Parathyroid adenoma (tissue), 2 donors: ENCODE measurements at regions not wholly inside any gene's neighbourhood (a gene's known extent, or its start where the extent isn't known, plus 50 kb on each side); places are given as distances from the start of the nearest gene placed in this dataset.

Experiments
- H2AFZ ChIP-seq: fragments of 300-600 bp; sonication (generic); one replicate; pipeline ENCODE4 v1.7.0; 2017; ENCODE audit warnings: antibody characterized with exemption, mild to moderate bottlenecking
- H3K27ac ChIP-seq: fragments of 300-600 bp; sonication (generic); one replicate; pipeline ENCODE4 v1.7.0; 2017
- H3K27me3 ChIP-seq: fragments of 300-600 bp; sonication (generic); one replicate; pipeline ENCODE4 v1.7.0; 2017; ENCODE audit warnings: low read length; ENCODE audit not compliant: control insufficient read depth, insufficient read depth
- H3K36me3 ChIP-seq: fragments of 300-600 bp; sonication (generic); one replicate; pipeline ENCODE4 v1.7.0; 2017; ENCODE audit warnings: low read length; ENCODE audit not compliant: control insufficient read depth, insufficient read depth
- H3K4me1 ChIP-seq: fragments of 300-600 bp; sonication (generic); one replicate; pipeline ENCODE4 v1.7.0; 2017; ENCODE audit warnings: control low read depth
- H3K4me2 ChIP-seq: fragments of 300-600 bp; sonication (generic); one replicate; pipeline ENCODE4 v1.7.0; 2017; ENCODE audit warnings: low read length
- H3K4me3 ChIP-seq: fragments of 300-600 bp; sonication (generic); one replicate; pipeline ENCODE4 v1.7.0; 2017; ENCODE audit warnings: low read depth, low read length
- H3K79me2 ChIP-seq: fragments of 300-600 bp; sonication (generic); one replicate; pipeline ENCODE4 v1.7.0; 2017; ENCODE audit warnings: control low read depth
- H3K9ac ChIP-seq: fragments of 300-600 bp; sonication (generic); one replicate; pipeline ENCODE4 v1.7.0; 2017; ENCODE audit warnings: mild to moderate bottlenecking
- H3K9me3 ChIP-seq: fragments of 300-600 bp; sonication (generic); one replicate; pipeline ENCODE4 v1.7.0; 2017; ENCODE audit warnings: low read length; ENCODE audit not compliant: control insufficient read depth
- TF ChIP-seq, protein P1 (sequence below): fragments of 300-600 bp; sonication (generic); IDR thresholded peaks from one replicate; pipeline ENCODE4 v1.7.0; 2017; ENCODE audit warnings: antibody characterized with exemption, mild to moderate bottlenecking
- donor health status: primary hyperparathyroidism.

DNA sequence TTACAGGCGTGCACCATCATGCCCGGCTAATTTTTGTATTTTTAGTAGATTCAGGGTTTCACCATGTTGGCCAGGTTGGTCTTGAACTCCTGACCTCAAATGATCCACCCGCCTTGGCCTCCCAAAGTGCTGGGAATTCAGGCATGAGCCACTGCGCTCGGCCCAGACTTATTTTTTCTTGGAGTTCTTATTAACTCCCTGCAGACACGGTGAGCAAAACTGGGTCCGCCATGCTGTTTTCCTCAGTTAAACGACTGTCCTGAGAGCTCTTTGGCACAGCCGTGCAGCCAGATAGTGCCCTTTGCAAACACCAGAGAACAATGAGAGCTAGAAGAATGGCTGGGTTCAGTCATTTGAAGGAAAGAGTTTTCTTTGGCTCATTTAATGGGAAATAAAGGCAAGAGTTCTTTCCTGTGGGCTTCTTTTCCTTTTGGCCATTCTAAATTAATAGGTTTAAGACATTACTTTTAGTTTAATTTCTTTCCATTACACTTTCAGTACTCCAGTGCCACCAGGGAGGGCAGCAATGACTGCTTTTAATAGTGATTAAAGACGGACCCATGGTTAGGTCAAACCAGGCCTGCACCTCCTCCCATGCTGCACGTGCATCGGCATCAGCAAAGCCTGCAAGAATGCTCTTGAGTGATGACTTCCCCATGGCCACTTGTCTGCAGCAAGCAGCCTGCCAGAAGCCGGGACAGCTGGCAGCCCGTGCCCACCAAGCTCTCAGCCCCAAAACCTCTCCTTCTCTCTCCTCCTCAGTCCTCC is 60.7 kb downstream of the VCPKMT start:
- Histone ChIP-seq H3K4me2 (no peak overlapping the region), H3K27ac (no peak overlapping the region)

DNA sequence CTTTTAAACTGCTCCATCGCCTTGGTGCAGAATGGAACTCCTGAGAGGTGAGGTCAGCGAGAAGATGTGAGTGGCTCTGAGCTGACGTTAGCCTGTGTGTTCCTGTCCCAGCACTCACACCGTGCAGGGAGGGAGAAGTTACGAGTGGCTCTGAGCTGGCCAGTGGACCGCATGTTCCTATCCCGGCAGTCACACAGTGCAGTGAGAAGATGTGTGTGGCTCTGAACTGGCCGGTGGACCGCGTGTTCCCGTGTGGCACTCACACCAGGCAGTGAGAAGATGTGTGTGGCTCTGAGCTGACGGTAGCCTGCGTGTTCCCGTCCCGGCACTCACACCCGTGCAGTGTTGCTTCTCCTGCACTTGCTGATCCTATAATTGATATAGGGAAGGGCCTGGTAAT is 59.9 kb downstream of the VCPKMT start:
- Histone ChIP-seq H3K36me3 (no peaks in the 10 kb centered on the region), H3K9ac (no peak overlapping the region), H3K4me2 (no peak overlapping the region), H3K4me3 (no peak overlapping the region), H3K9me3 (no peaks in the 10 kb centered on the region), H3K79me2 (no peaks in the 10 kb centered on the region), H2AFZ (no peak overlapping the region), H3K27ac (no peak overlapping the region), H3K4me1 (no peaks in the 10 kb centered on the region), H3K27me3 (no peaks in the 10 kb centered on the region)
- TF ChIP-seq, protein P1, sequence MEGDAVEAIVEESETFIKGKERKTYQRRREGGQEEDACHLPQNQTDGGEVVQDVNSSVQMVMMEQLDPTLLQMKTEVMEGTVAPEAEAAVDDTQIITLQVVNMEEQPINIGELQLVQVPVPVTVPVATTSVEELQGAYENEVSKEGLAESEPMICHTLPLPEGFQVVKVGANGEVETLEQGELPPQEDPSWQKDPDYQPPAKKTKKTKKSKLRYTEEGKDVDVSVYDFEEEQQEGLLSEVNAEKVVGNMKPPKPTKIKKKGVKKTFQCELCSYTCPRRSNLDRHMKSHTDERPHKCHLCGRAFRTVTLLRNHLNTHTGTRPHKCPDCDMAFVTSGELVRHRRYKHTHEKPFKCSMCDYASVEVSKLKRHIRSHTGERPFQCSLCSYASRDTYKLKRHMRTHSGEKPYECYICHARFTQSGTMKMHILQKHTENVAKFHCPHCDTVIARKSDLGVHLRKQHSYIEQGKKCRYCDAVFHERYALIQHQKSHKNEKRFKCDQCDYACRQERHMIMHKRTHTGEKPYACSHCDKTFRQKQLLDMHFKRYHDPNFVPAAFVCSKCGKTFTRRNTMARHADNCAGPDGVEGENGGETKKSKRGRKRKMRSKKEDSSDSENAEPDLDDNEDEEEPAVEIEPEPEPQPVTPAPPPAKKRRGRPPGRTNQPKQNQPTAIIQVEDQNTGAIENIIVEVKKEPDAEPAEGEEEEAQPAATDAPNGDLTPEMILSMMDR = no peak

More for the DNA sequence above, 60.7 kb downstream of the VCPKMT start:
- H3K79me2 ChIP-seq = no peaks in the 10 kb centered on the region
- H3K4me3 ChIP-seq = no peak overlapping the region
- no peaks in the 10 kb centered on the region for H3K9me3 ChIP-seq
- no peaks in the 10 kb centered on the region for H3K36me3 ChIP-seq
- H3K27me3 ChIP-seq = no peaks in the 10 kb centered on the region
- no peak overlapping the region for H2AFZ ChIP-seq
- H3K4me1 ChIP-seq = no peaks in the 10 kb centered on the region
- TF ChIP-seq, protein P1 = no peak
- H3K9ac ChIP-seq = no peak overlapping the region

DNA sequence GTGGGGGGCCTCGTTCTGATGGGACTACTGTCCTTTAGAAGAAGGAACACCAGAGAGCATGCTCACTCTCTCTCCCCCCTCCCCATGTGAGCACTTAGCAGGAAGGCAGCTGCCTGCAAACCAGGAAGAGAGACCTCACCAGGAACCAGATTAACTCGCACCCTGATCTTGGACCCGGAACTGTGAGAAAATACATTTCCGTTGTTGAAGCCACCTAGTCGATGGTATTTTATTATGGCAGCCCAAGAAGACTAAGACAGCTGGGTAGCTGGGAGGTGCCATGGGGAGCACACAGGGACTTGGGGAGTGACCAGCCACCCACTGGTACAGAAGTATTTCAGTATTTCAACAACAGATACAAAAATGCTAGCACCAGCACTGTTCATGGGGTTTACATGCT is 59.0 kb downstream of the VCPKMT start:
- no peak overlapping the region for H2AFZ ChIP-seq
- H3K9ac ChIP-seq = no peak overlapping the region
- H3K4me2 ChIP-seq = no peak overlapping the region
- H3K27me3 ChIP-seq = no peaks in the 10 kb centered on the region
- no peaks in the 10 kb centered on the region for H3K9me3 ChIP-seq
- H3K4me1 ChIP-seq = no peaks in the 10 kb centered on the region
- no peaks in the 10 kb centered on the region for H3K79me2 ChIP-seq
- TF ChIP-seq, protein P1 = no peak
- no peak overlapping the region for H3K4me3 ChIP-seq
- H3K36me3 ChIP-seq = no peaks in the 10 kb centered on the region
- H3K27ac ChIP-seq = no peak overlapping the region

DNA sequence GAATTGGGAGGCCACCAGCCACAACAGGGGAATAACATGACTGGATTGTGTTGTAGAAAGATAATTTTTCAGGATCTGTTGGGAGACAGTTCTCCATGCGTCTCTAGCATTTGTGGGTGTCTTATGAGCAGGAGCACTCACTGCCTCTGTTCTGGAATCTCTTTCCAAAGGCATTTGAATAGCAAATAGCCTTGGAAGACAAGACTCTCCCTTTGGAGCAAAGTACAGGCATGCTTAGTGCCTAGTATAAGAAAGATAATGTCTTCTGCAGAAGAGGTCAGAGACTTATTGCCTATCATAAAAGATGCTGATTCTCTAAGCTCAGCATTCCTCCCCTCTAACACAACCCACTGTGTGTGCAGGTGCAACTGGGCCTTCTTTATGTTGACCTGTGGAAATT is 58.3 kb downstream of the VCPKMT start:
- H3K4me3 ChIP-seq = no peak overlapping the region
- no peaks in the 10 kb centered on the region for H3K9me3 ChIP-seq
- H3K4me2 ChIP-seq = no peak overlapping the region
- H3K79me2 ChIP-seq = no peaks in the 10 kb centered on the region
- TF ChIP-seq, protein P1 = no peak
- H3K27ac ChIP-seq = no peak overlapping the region
- no peaks in the 10 kb centered on the region for H3K36me3 ChIP-seq
- no peak overlapping the region for H3K9ac ChIP-seq
- H3K27me3 ChIP-seq = no peaks in the 10 kb centered on the region
- no peak overlapping the region for H2AFZ ChIP-seq
- H3K4me1 ChIP-seq = no peaks in the 10 kb centered on the region
